ENCODE measurements at regions not wholly inside any gene's neighbourhood (a gene's known extent, or its start where the extent isn't known, plus 50 kb on each side); places are given as distances from the start of the nearest gene placed in this dataset.
A peak's percentile ranks its signal among the peaks of the same experiment; 100 is the strongest.
"Not testable (repeated sequence)": the region's sequence is repeated elsewhere in the genome, so short reads cannot be mapped to it uniquely, and the experiment has no call there.

GRCh38 chr11:80282643-80283042, 841.8 kb upstream of the TENM4 start:
- no peak for DNase-seq

GRCh38 chr11:80281194-80281593, 840.4 kb upstream of the TENM4 start:
- DNase-seq, result no peak

- no peak for DNase-seq
Measured at GRCh38 chr11:80280737-80281136, 839.9 kb upstream of the TENM4 start.

GRCh38 chr11:80261776-80262175, 820.9 kb upstream of the TENM4 start:
- no peak for DNase-seq

- DNase-seq, result not testable (repeated sequence)
Measured at GRCh38 chr11:80257319-80258015, 816.6 kb upstream of the TENM4 start.

- no peak for DNase-seq
Measured at GRCh38 chr11:80255021-80255420, 814.2 kb upstream of the TENM4 start.

GRCh38 chr11:80241766-80242165, 800.9 kb upstream of the TENM4 start:
- no peak for DNase-seq

- DNase-seq, result no peak
Measured at GRCh38 chr11:80240245-80240644, 799.4 kb upstream of the TENM4 start.

GRCh38 chr11:80239217-80239616, 798.4 kb upstream of the TENM4 start:
- DNase-seq, result no peak

- DNase-seq, result no peak
Measured at GRCh38 chr11:80227915-80228314, 787.1 kb upstream of the TENM4 start.

- no peak for DNase-seq
Measured at GRCh38 chr11:80214413-80214812, 773.6 kb upstream of the TENM4 start.

- DNase-seq, result no peak
Measured at GRCh38 chr11:80211673-80212072, 770.8 kb upstream of the TENM4 start.

GRCh38 chr11:80204021-80204420, 763.2 kb upstream of the TENM4 start:
- DNase-seq, result no peak

GRCh38 chr11:80196932-80197554, 756.2 kb upstream of the TENM4 start:
- DNase-seq, result no peak

- no peak for DNase-seq
Measured at GRCh38 chr11:80196041-80196440, 755.2 kb upstream of the TENM4 start.

- no peak for DNase-seq
Measured at GRCh38 chr11:80194625-80195024, 753.8 kb upstream of the TENM4 start.

- no peak for DNase-seq
Measured at GRCh38 chr11:80194016-80194415, 753.2 kb upstream of the TENM4 start.

- no peak for DNase-seq
Measured at GRCh38 chr11:80188076-80188627, 747.3 kb upstream of the TENM4 start.

GRCh38 chr11:80186692-80187091, 745.9 kb upstream of the TENM4 start:
- DNase-seq, result no peak

- DNase-seq, result no peak
Measured at GRCh38 chr11:80182901-80183300, 742.1 kb upstream of the TENM4 start.

- DNase-seq, result peak; percentile 51 to 83
Measured at GRCh38 chr11:80173371-80174136, 732.7 kb upstream of the TENM4 start.

- no peak for DNase-seq
Measured at GRCh38 chr11:80168796-80169195, 728.0 kb upstream of the TENM4 start.

- no peak for DNase-seq
Measured at GRCh38 chr11:80167766-80168165, 726.9 kb upstream of the TENM4 start.

- DNase-seq, result no peak
Measured at GRCh38 chr11:80165744-80166143, 724.9 kb upstream of the TENM4 start.
